ENCODE measurements at regions not wholly inside any gene's neighbourhood (a gene's known extent, or its start where the extent isn't known, plus 50 kb on each side); places are given as distances from the start of the nearest gene placed in this dataset.

DNA sequence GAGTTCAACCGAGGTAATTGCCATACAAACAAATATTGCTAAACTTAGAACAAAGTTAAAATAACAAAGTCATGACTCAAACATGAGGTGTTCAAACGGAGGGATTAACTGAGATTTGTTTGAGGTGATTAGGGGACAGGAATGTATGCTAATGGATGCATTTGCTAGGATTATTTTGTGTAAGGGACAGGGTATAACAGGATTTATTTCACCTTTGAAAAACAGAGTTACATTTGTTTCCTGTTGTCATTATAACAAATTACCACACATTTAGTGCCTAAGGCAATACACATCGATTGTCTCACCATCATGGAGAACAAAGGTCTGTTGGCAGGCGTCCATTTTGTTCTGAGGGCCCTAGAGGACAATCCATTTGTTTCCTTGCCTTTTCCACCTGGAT lies 304.3 kb upstream of the CNTNAP5 start:
- Histone ChIP-seq H3K36me3 (ENCODE audit: control insufficient read depth, insufficient read depth, low read length) (no peaks in the 10 kb centered on the region), H3K9ac (ENCODE audit: extremely low read depth, low read length, poor library complexity, severe bottlenecking) (no peak overlapping the region), H3K4me3 (ENCODE audit: low read length) (no peak overlapping the region), H3K27ac (ENCODE audit: low read depth, low read length) (no peak overlapping the region), H3K9me3 (ENCODE audit: control insufficient read depth, low read length) (peaks cover 15% of the 10 kb centered on the region), H3K27me3 (ENCODE audit: control insufficient read depth, insufficient read depth, low read length, poor library complexity, severe bottlenecking) (no peaks in the 10 kb centered on the region), H3K4me1 (ENCODE audit: control insufficient read depth, insufficient read depth, low read length) (no peaks in the 10 kb centered on the region)
- Mint-ChIP-seq H3K9me3 (peaks cover 11% of the 10 kb centered on the region), H3K4me3 (no peak overlapping the region), H3K27me3 (ENCODE audit: insufficient read depth) (no peaks in the 10 kb centered on the region), H3K4me1 (no peaks in the 10 kb centered on the region), H3K27ac (no peak overlapping the region), H3K36me3 (ENCODE audit: low read depth) (no peaks in the 10 kb centered on the region)
- no peak for DNase-seq
- TF ChIP-seq, protein P1, sequence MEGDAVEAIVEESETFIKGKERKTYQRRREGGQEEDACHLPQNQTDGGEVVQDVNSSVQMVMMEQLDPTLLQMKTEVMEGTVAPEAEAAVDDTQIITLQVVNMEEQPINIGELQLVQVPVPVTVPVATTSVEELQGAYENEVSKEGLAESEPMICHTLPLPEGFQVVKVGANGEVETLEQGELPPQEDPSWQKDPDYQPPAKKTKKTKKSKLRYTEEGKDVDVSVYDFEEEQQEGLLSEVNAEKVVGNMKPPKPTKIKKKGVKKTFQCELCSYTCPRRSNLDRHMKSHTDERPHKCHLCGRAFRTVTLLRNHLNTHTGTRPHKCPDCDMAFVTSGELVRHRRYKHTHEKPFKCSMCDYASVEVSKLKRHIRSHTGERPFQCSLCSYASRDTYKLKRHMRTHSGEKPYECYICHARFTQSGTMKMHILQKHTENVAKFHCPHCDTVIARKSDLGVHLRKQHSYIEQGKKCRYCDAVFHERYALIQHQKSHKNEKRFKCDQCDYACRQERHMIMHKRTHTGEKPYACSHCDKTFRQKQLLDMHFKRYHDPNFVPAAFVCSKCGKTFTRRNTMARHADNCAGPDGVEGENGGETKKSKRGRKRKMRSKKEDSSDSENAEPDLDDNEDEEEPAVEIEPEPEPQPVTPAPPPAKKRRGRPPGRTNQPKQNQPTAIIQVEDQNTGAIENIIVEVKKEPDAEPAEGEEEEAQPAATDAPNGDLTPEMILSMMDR (conservative IDR thresholded peaks at IDR 0.05), result no peak
- 89 to 90% methylated on average over 3 to 4 of the region's 4 CpGs for WGBS, 2 experiments (ENCODE audit: insufficient coverage in 1 of 2, insufficient read length in 1 of 2)

DNA sequence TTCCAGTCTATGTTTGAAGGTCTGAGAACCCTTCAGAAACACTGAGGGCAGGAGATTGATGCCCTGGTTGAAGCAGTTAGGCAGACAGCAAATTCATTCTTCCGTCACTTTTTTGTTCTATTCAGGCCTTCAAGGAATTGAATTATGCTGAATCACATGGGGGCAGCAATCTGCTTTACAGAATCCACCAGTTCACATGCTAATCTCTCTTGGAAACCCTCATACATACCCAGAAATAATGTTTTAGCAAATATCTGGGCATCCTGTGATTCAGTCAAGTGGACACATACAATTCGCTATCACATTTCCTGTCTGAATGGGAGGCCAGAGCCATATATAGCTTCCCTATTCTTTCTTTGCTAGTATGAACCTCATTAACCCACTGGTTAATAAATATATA lies 301.4 kb upstream of the CNTNAP5 start:
- H3K9me3 Mint-ChIP-seq, result peaks cover 11% of the 10 kb centered on the region
- Histone ChIP-seq H3K9me3 (ENCODE audit: control insufficient read depth, low read length) (peaks cover 15% of the 10 kb centered on the region), H3K36me3 (ENCODE audit: control insufficient read depth, insufficient read depth, low read length) (no peaks in the 10 kb centered on the region), H3K27me3 (ENCODE audit: control insufficient read depth, insufficient read depth, low read length, poor library complexity, severe bottlenecking) (no peaks in the 10 kb centered on the region), H3K4me1 (ENCODE audit: control insufficient read depth, insufficient read depth, low read length) (no peaks in the 10 kb centered on the region), H3K27ac (ENCODE audit: low read depth, low read length) (no peak overlapping the region), H3K4me3 (ENCODE audit: low read length) (no peak overlapping the region), H3K9ac (ENCODE audit: extremely low read depth, low read length, poor library complexity, severe bottlenecking) (no peak overlapping the region)
- H3K36me3 Mint-ChIP-seq (ENCODE audit: low read depth), result no peaks in the 10 kb centered on the region
- DNase-seq, result no peak
- WGBS, 2 experiments (ENCODE audit: insufficient coverage in 1 of 2, insufficient read length in 1 of 2), result 60 to 96% methylated on average over 1 to 2 of the region's 2 CpGs
- H3K4me1 Mint-ChIP-seq, result no peaks in the 10 kb centered on the region
- TF ChIP-seq, protein P1 (conservative IDR thresholded peaks at IDR 0.05), result no peak
- no peak overlapping the region for H3K27ac Mint-ChIP-seq
- H3K27me3 Mint-ChIP-seq (ENCODE audit: insufficient read depth), result no peaks in the 10 kb centered on the region
- no peak overlapping the region for H3K4me3 Mint-ChIP-seq

DNA sequence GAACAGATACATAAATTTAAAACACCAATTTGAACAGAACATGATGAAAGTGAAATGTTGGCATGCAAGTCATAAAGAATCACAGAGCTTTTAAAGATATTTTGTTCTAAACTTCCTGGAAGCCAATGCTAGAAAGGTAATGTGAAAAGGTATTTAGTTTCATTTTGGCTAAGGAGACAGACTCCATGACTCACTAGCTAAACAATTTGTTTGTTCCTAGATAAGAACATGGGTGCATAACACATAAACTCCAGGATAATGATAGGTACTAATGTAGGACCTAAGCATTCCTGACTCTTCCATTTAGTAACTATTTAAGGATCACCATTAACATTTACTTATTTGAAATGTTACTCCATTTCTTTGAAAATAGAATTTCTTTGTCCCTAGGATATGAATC lies 292.5 kb upstream of the CNTNAP5 start:
- peak overlapping the region; percentile 44 for H3K27ac Mint-ChIP-seq
- H3K4me3 Mint-ChIP-seq, result no peak overlapping the region
- TF ChIP-seq, protein P1 (conservative IDR thresholded peaks at IDR 0.05), result no peak
- Histone ChIP-seq H3K9ac (ENCODE audit: extremely low read depth, low read length, poor library complexity, severe bottlenecking) (no peak overlapping the region), H3K27ac (ENCODE audit: low read depth, low read length) (no peak overlapping the region), H3K4me3 (ENCODE audit: low read length) (no peak overlapping the region), H3K9me3 (ENCODE audit: control insufficient read depth, low read length) (peaks cover 9% of the 10 kb centered on the region), H3K36me3 (ENCODE audit: control insufficient read depth, insufficient read depth, low read length) (no peaks in the 10 kb centered on the region), H3K27me3 (ENCODE audit: control insufficient read depth, insufficient read depth, low read length, poor library complexity, severe bottlenecking) (no peaks in the 10 kb centered on the region), H3K4me1 (ENCODE audit: control insufficient read depth, insufficient read depth, low read length) (peaks cover 5% of the 10 kb centered on the region)
- no peaks in the 10 kb centered on the region for H3K27me3 Mint-ChIP-seq (ENCODE audit: insufficient read depth)
- no peaks in the 10 kb centered on the region for H3K36me3 Mint-ChIP-seq (ENCODE audit: low read depth)
- DNase-seq, result no peak
- H3K4me1 Mint-ChIP-seq, result peaks cover 19% of the 10 kb centered on the region
- no peaks in the 10 kb centered on the region for H3K9me3 Mint-ChIP-seq
